T-cell (primary cell): ENCODE measurements at regions not wholly inside any gene's neighbourhood (a gene's known extent, or its start where the extent isn't known, plus 50 kb on each side); places are given as distances from the start of the nearest gene placed in this dataset.

Experiments
- ATAC-seq, 4 experiments: fragments of 200-7000 bp in 3 of 4; fragments of 150-1000 bp in 1 of 4; cut with Tn5 transposase; replicated peaks in 1 of 4; 1 replicate in 3 of 4; 2 replicates in 1 of 4; pipeline ENCODE4 v1.10.0; 2021; ENCODE audit warnings: moderate library complexity in 3 of 4, mild to moderate bottlenecking in 2 of 4, moderate number of reproducible peaks in 1 of 4
- CTCF ChIA-PET, 2 donors: fragments of 300-600 bp; sonication (Branson Sonifier 250); formaldehyde crosslinking; loops; one replicate each; lab custom pipeline; 2022; ENCODE audit warnings: antibody characterized with exemption in 2 of 2; lab: Charles Lee
- POLR2A ChIA-PET, 2 donors: fragments of 300-600 bp; sonication (Branson Sonifier 250); formaldehyde crosslinking; loops; one replicate each; lab custom pipeline; 2022; ENCODE audit warnings: antibody characterized with exemption in 2 of 2; lab: Charles Lee
- DNase-seq, 35 experiments: peaks; one replicate each; pipeline versions ENCODE4 v3.0.0 to v3.0.0-alpha.2; 2013 to 2023
- H3K27ac ChIP-seq: one replicate; pipeline ENCODE4 v1.5.1; 2013; ENCODE audit warnings: low read length
- H3K27me3 ChIP-seq, 2 experiments: replicated peaks in 1 of 2; 1 replicate in 1 of 2; 2 replicates in 1 of 2; pipeline versions ENCODE4 v1.6.1 to v1.7.0; 2013; ENCODE audit warnings: low read length in 1 of 2, mixed read lengths in 1 of 2; ENCODE audit not compliant: control insufficient read depth in 2 of 2, insufficient read depth in 2 of 2; ENCODE audit errors: extremely low read depth in 1 of 2
- H3K36me3 ChIP-seq, 2 donors: 1 replicate in 1 of 2; 2 replicates in 1 of 2; pipeline versions ENCODE4 v1.6.1 to v1.7.0; 2013; ENCODE audit warnings: low read length in 1 of 2; ENCODE audit not compliant: control insufficient read depth in 2 of 2, insufficient read depth in 1 of 2; ENCODE audit errors: extremely low read depth in 1 of 2
- H3K4me1 ChIP-seq, 2 experiments: 1 replicate in 1 of 2; 2 replicates in 1 of 2; pipeline versions ENCODE4 v1.6.1 to v1.7.0; 2013; ENCODE audit warnings: low read length in 2 of 2, mixed read lengths in 1 of 2; ENCODE audit not compliant: insufficient read depth in 2 of 2, control insufficient read depth in 1 of 2; ENCODE audit errors: extremely low read depth in 1 of 2
- H3K4me3 ChIP-seq, 2 donors: 1 replicate in 1 of 2; 2 replicates in 1 of 2; pipeline versions ENCODE4 v1.5.1 to v1.7.0; 2013; ENCODE audit warnings: mild to moderate bottlenecking in 2 of 2, low read length in 1 of 2, moderate library complexity in 1 of 2; ENCODE audit not compliant: control insufficient read depth in 1 of 2; ENCODE audit errors: extremely low read depth in 1 of 2
- H3K9me3 ChIP-seq: 2 replicates; pipeline ENCODE4 v1.7.0; 2013
- H3K27ac Mint-ChIP-seq, 2 donors: one replicate each; pipeline ENCODE4 v1.8.0; 2020 to 2021; ENCODE audit warnings: mild to moderate bottlenecking in 2 of 2, mixed read lengths in 2 of 2
- H3K27me3 Mint-ChIP-seq, 2 donors: one replicate each; pipeline ENCODE4 v1.8.0; 2021 to 2022; ENCODE audit warnings: mixed read lengths in 2 of 2
- H3K36me3 Mint-ChIP-seq: one replicate; pipeline ENCODE4 v1.8.0; 2021; ENCODE audit warnings: mixed read lengths
- H3K4me1 Mint-ChIP-seq, 3 donors: one replicate each; pipeline ENCODE4 v1.8.0; 2020 to 2022; ENCODE audit warnings: mixed read lengths in 3 of 3, mild to moderate bottlenecking in 1 of 3
- H3K4me3 Mint-ChIP-seq, 3 donors: one replicate each; pipeline ENCODE4 v1.8.0; 2020 to 2022; ENCODE audit warnings: mild to moderate bottlenecking in 3 of 3, mixed read lengths in 3 of 3, moderate library complexity in 3 of 3
- H3K9me3 Mint-ChIP-seq, 3 donors: one replicate each; pipeline ENCODE4 v1.8.0; 2020 to 2022; ENCODE audit warnings: mixed read lengths in 3 of 3
- WGBS: methylation state at CpG from one replicate; pipeline ENCODE4 v1.1.5; 2013; ENCODE audit warnings: missing lambda C conversion rate; ENCODE audit not compliant: insufficient coverage; 5-methylcytosine and 5-hydroxymethylcytosine counted together

DNA sequence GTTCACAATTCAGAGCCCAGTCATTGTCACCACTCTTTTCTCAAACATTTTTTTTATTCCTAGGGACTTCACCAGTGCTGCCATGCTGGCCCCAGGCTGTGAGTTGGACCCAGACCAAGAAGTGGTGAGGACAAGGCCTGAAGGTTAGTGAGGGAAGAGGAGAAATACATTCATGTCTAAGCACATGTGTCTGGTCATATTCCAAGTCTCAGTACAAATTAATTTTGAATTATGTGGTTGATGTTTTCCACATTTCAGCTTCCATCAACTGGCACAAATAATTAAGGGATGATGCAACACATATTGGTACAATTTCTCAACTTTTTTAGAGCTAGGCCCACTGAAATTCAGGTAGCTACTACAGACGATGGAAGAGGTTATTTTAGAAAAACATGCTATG is 106.6 kb upstream of the UPP2 start:
- DNase-seq: no peak
- ATAC-seq: no peak
- ChIA-PET POLR2A (interaction anchor here in 1 of 2 donors (0.6 kb wide), 1 partner anchor 252 kb away, joined by 3 read pairs; no protein-coding TSS in a partner anchor), CTCF (interaction anchor here in 1 of 2 donors (1.1 to 2.5 kb wide), 2 partner anchors 29 to 94 kb away, joined by 3 to 10 read pairs; no protein-coding TSS in a partner anchor)
- Histone ChIP-seq H3K36me3 (no peaks in the 10 kb centered on the region), H3K27me3 (no peaks in the 10 kb centered on the region), H3K4me3 (no peak overlapping the region), H3K27ac (no peak overlapping the region), H3K4me1 (no peaks in the 10 kb centered on the region), H3K9me3 (no peaks in the 10 kb centered on the region)
- peaks cover 0 to 3% of the 10 kb centered on the region in 2 donors for H3K27me3 Mint-ChIP-seq
- peaks cover 3 to 8% (median 3%) of the 10 kb centered on the region in 3 donors for H3K9me3 Mint-ChIP-seq
- H3K4me1 Mint-ChIP-seq: no peaks in the 10 kb centered on the region
- no CpG with 5 or more reads among the region's 1 CpG for WGBS
- peaks cover 3% of the 10 kb centered on the region for H3K36me3 Mint-ChIP-seq
- no peak overlapping the region for H3K27ac Mint-ChIP-seq
- no peak overlapping the region for H3K4me3 Mint-ChIP-seq

DNA sequence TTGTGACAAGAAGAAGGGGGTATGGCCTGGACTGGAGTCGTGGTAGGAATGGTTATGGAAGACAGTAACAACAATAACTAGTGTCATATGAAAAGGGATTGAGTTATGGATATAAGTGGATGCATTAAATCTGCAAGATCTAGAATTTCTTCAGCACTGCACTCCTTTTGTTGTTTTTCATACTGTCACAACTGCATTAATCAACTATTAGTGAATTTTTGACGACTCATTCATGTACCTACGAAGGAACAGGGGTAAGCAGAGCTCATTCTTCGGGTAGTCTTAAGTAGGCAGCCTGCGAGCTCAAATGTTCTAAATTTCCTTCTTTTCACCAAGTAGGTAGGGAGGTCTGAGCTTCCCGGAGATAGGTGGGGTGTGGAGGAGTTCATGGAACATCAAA is 109.7 kb upstream of the UPP2 start:
- H3K27me3 Mint-ChIP-seq: peaks cover 0 to 3% of the 10 kb centered on the region in 2 donors
- no peak overlapping the region for H3K4me3 ChIP-seq
- no peak overlapping the region for H3K27ac ChIP-seq
- ATAC-seq (no peak), DNase-seq (no peak)
- H3K9me3 Mint-ChIP-seq: no peaks in the 10 kb centered on the region
- H3K9me3 ChIP-seq: no peaks in the 10 kb centered on the region
- POLR2A ChIA-PET: interaction anchor here in 1 of 2 donors (0.5 to 0.6 kb wide), 2 partner anchors 138 to 556 kb away, joined by 3 to 4 read pairs; no protein-coding TSS in a partner anchor
- H3K36me3 Mint-ChIP-seq: no peaks in the 10 kb centered on the region
- CTCF ChIA-PET: interaction anchor here in 1 of 2 donors (0.7 to 0.9 kb wide), 2 partner anchors 44 to 762 kb away, joined by 3 read pairs; no protein-coding TSS in a partner anchor
- H3K36me3 ChIP-seq: no peaks in the 10 kb centered on the region
- no CpG with 5 or more reads among the region's 6 CpGs for WGBS
- no peaks in the 10 kb centered on the region for H3K27me3 ChIP-seq
- no peak overlapping the region for H3K27ac Mint-ChIP-seq
- H3K4me3 Mint-ChIP-seq: no peak overlapping the region
- no peaks in the 10 kb centered on the region for H3K4me1 ChIP-seq
- no peaks in the 10 kb centered on the region for H3K4me1 Mint-ChIP-seq

- Histone ChIP-seq H3K9me3 (no peaks in the 10 kb centered on the region), H3K36me3 (no peaks in the 10 kb centered on the region), H3K4me3 (no peak overlapping the region), H3K27ac (no peak overlapping the region), H3K4me1 (no peaks in the 10 kb centered on the region), H3K27me3 (no peaks in the 10 kb centered on the region)
- no peak overlapping the region for H3K27ac Mint-ChIP-seq
- peaks cover 5 to 7% of the 10 kb centered on the region in 2 donors for H3K27me3 Mint-ChIP-seq
- DNase-seq (no peak), ATAC-seq (no peak)
- H3K9me3 Mint-ChIP-seq: no peaks in the 10 kb centered on the region
- H3K36me3 Mint-ChIP-seq: no peaks in the 10 kb centered on the region
- H3K4me3 Mint-ChIP-seq: no peak overlapping the region
- no peaks in the 10 kb centered on the region for H3K4me1 Mint-ChIP-seq
- ChIA-PET POLR2A (no interaction called here), CTCF (no interaction called here)
- WGBS: no CpG with 5 or more reads among the region's 5 CpGs
Measured at GRCh38 chr2:157990173-157990572, 111.5 kb upstream of the UPP2 start.

- Histone ChIP-seq H3K36me3 (no peaks in the 10 kb centered on the region), H3K27ac (no peak overlapping the region), H3K9me3 (no peaks in the 10 kb centered on the region), H3K4me1 (no peaks in the 10 kb centered on the region), H3K27me3 (no peaks in the 10 kb centered on the region), H3K4me3 (no peak overlapping the region)
- H3K9me3 Mint-ChIP-seq: no peaks in the 10 kb centered on the region
- H3K36me3 Mint-ChIP-seq: no peaks in the 10 kb centered on the region
- DNase-seq (no peak), ATAC-seq (no peak)
- no peak overlapping the region for H3K4me3 Mint-ChIP-seq
- H3K4me1 Mint-ChIP-seq: no peaks in the 10 kb centered on the region
- POLR2A ChIA-PET: no interaction called here
- CTCF ChIA-PET: no interaction called here
- WGBS: 88% methylated on average over 5 of the region's 5 CpGs
- peaks cover 6 to 7% of the 10 kb centered on the region in 2 donors for H3K27me3 Mint-ChIP-seq
- H3K27ac Mint-ChIP-seq: no peak overlapping the region
Measured at GRCh38 chr2:157989227-157989626, 112.4 kb upstream of the UPP2 start.

GRCh38 chr2:157986761-157987160 is 110.6 kb upstream of the ACVR1 start:
- H3K27ac Mint-ChIP-seq: no peak overlapping the region
- H3K27me3 ChIP-seq: no peaks in the 10 kb centered on the region
- no peaks in the 10 kb centered on the region for H3K4me1 Mint-ChIP-seq
- H3K4me1 ChIP-seq: no peaks in the 10 kb centered on the region
- H3K27me3 Mint-ChIP-seq: peaks cover 4 to 8% of the 10 kb centered on the region in 2 donors
- H3K36me3 ChIP-seq: no peaks in the 10 kb centered on the region
- no peak overlapping the region for H3K4me3 Mint-ChIP-seq
- H3K4me3 ChIP-seq: no peak overlapping the region
- H3K36me3 Mint-ChIP-seq: no peaks in the 10 kb centered on the region
- DNase-seq (no peak), ATAC-seq (no peak)
- no peak overlapping the region for H3K27ac ChIP-seq
- H3K9me3 Mint-ChIP-seq: peaks cover 0 to 5% (median 0%) of the 10 kb centered on the region in 3 donors
- H3K9me3 ChIP-seq: no peaks in the 10 kb centered on the region
- ChIA-PET CTCF (no interaction called here), POLR2A (no interaction called here)

DNA sequence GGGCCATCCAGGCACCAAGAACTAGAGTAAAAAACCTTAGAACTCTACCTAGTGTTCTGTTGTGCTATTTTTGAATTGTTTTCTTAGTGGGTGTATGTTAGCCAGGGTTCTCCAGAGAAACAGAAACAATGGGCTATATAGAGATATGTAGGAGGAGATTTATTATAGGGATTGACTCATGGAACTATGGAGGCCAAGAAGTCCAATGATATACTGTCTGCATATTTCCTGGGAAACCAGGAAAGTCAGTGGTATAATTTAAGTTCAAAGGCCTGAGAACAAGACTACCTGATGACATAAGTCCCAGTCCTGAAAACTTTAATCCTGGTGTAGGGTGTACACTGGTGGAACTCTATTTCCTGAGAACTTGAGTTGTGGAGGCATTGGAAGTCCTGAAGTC is 108.7 kb upstream of the ACVR1 start:
- Mint-ChIP-seq H3K27me3 (peaks cover 4 to 8% of the 10 kb centered on the region in 2 donors), H3K36me3 (no peaks in the 10 kb centered on the region), H3K27ac (no peak overlapping the region), H3K4me3 (no peak overlapping the region), H3K9me3 (peaks cover 4 to 7% (median 5%) of the 10 kb centered on the region in 3 donors), H3K4me1 (no peaks in the 10 kb centered on the region)
- ChIA-PET CTCF (interaction anchor here in 1 of 2 donors (0.5 to 0.6 kb wide), 2 partner anchors 207 to 682 kb away, joined by 3 read pairs; no protein-coding TSS in a partner anchor), POLR2A (no interaction called here)
- ATAC-seq (no peak), DNase-seq (no peak)
- Histone ChIP-seq H3K36me3 (no peaks in the 10 kb centered on the region), H3K4me3 (no peak overlapping the region), H3K9me3 (no peaks in the 10 kb centered on the region), H3K4me1 (no peaks in the 10 kb centered on the region), H3K27ac (no peak overlapping the region), H3K27me3 (no peaks in the 10 kb centered on the region)

DNA sequence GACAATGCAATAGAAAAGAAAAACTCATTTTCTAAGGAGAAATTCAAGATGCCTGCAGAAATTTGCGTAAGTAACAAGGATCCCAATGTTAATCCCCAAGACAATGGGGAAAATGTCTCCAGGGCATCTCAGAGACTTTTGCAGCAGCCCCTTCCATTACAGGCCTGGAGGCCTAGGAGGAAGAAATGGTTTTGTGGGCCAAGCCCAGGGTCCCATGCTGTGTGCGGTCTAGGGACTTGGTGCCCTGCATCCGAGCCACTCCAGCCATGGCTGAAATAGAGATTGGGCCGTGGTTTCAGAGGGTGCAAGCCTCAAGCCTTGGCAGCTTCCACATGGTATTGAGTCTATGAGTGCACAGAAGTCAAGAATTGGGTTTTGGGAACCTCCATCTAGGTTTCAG is 103.9 kb upstream of the ACVR1 start:
- ATAC-seq (no peak), DNase-seq (no peak)
- ChIA-PET CTCF (interaction anchor here in 1 of 2 donors (0.7 kb wide), 1 partner anchor 755 kb away, joined by 3 read pairs; no protein-coding TSS in a partner anchor), POLR2A (no interaction called here)
- WGBS: 61% methylated on average over 3 of the region's 4 CpGs
- no peak overlapping the region for H3K27ac Mint-ChIP-seq
- H3K36me3 ChIP-seq: no peaks in the 10 kb centered on the region
- no peak overlapping the region for H3K27ac ChIP-seq
- H3K4me1 ChIP-seq: no peaks in the 10 kb centered on the region
- peaks cover 7 to 17% (median 13%) of the 10 kb centered on the region in 3 donors for H3K9me3 Mint-ChIP-seq
- peaks cover 0 to 6% of the 10 kb centered on the region in 2 donors for H3K27me3 Mint-ChIP-seq
- H3K4me1 Mint-ChIP-seq: no peaks in the 10 kb centered on the region
- H3K36me3 Mint-ChIP-seq: peaks cover 4% of the 10 kb centered on the region
- peak overlapping the region in 1 of 2 donors; percentile 8 for H3K4me3 ChIP-seq
- no peaks in the 10 kb centered on the region for H3K9me3 ChIP-seq
- no peak overlapping the region for H3K4me3 Mint-ChIP-seq
- no peaks in the 10 kb centered on the region for H3K27me3 ChIP-seq
